Lung (tissue), 11 donors: ENCODE measurements at regions not wholly inside any gene's neighbourhood (a gene's known extent, or its start where the extent isn't known, plus 50 kb on each side); places are given as distances from the start of the nearest gene placed in this dataset.

Experiments used
- ATAC-seq: fragments of 200-7000 bp; cut with Tn5 transposase; one replicate; pipeline ENCODE4 v1.9.1; 2020; ENCODE audit warnings: moderate number of reproducible peaks; ENCODE audit not compliant: insufficient read depth, low FRiP score
- DNase-seq, 3 donors: peaks; one replicate each; pipeline ENCODE4 v3.0.0-alpha.2; 2013 to 2017
- H3K27ac ChIP-seq, 2 donors: one replicate each; pipeline ENCODE4 v1.5.1; 2013; ENCODE audit warnings: mild to moderate bottlenecking in 2 of 2, moderate library complexity in 2 of 2, control low read depth in 1 of 2, inconsistent platforms in 1 of 2, low read depth in 1 of 2, low read length in 1 of 2
- H3K27me3 ChIP-seq, 3 donors: one replicate each; pipeline ENCODE4 v1.5.1; 2013; ENCODE audit warnings: low read length in 2 of 3; ENCODE audit not compliant: control insufficient read depth in 3 of 3, insufficient read depth in 3 of 3
- H3K36me3 ChIP-seq, 4 donors: one replicate each; pipeline ENCODE4 v1.5.1; 2013; ENCODE audit warnings: low read length in 4 of 4, mild to moderate bottlenecking in 1 of 4, moderate library complexity in 1 of 4; ENCODE audit not compliant: control insufficient read depth in 4 of 4, insufficient read depth in 4 of 4
- H3K4me1 ChIP-seq, 5 donors: one replicate each; pipeline ENCODE4 v1.5.1; 2013; ENCODE audit warnings: low read length in 5 of 5, mild to moderate bottlenecking in 2 of 5, moderate library complexity in 1 of 5; ENCODE audit not compliant: control insufficient read depth in 5 of 5, insufficient read depth in 5 of 5
- H3K4me3 ChIP-seq: one replicate; pipeline ENCODE4 v1.5.1; 2013; ENCODE audit warnings: mild to moderate bottlenecking, control low read depth, moderate library complexity
- H3K9ac ChIP-seq, 2 donors: one replicate each; pipeline ENCODE4 v1.5.1; 2013; ENCODE audit warnings: low read length in 2 of 2, control low read depth in 1 of 2; ENCODE audit not compliant: insufficient read depth in 1 of 2
- H3K9me3 ChIP-seq, 4 donors: one replicate each; pipeline ENCODE4 v1.5.1; 2013; ENCODE audit warnings: low read length in 3 of 4, mild to moderate bottlenecking in 1 of 4, moderate library complexity in 1 of 4; ENCODE audit not compliant: control insufficient read depth in 4 of 4, insufficient read depth in 3 of 4
- CTCF ChIP-seq: IDR thresholded peaks from 2 replicates; pipeline ENCODE4 v1.5.1; 2012; ENCODE audit warnings: mild to moderate bottlenecking; ENCODE audit errors: control extremely low read depth, extremely low read depth
- WGBS, 2 donors: extraction: QIAGEN DNeasy Blood & Tissue Kit; methylation state at CpG; one replicate each; pipeline ENCODE4 v1.1.7; 2013; 5-methylcytosine and 5-hydroxymethylcytosine counted together
- donor health status: control.
- donor health status: control.
- donor health status: Bipolar disorder and iron deficiency.
- donor health status: healthy.
- donor health status: DM: yes; HTN: yes; CAD: no.

GRCh38 chr5:133786420-133786819, 174.1 kb upstream of the FSTL4 start:
- H3K4me3 ChIP-seq = no peak overlapping the region
- H3K36me3 ChIP-seq = no peaks in the 10 kb centered on the region
- WGBS, 2 donors = 78 to 81% methylated on average over 4 of the region's 4 CpGs
- peaks cover 0 to 6% (median 0%) of the 10 kb centered on the region in 5 donors for H3K4me1 ChIP-seq
- H3K9me3 ChIP-seq = no peaks in the 10 kb centered on the region
- no peak overlapping the region for H3K27ac ChIP-seq
- no peak for TF ChIP-seq CTCF
- DNase-seq (no peak), ATAC-seq (no peak)
- H3K27me3 ChIP-seq = no peaks in the 10 kb centered on the region
- no peak overlapping the region for H3K9ac ChIP-seq

GRCh38 chr5:133785182-133785581, 172.8 kb upstream of the FSTL4 start:
- ATAC-seq (no peak), DNase-seq (no peak)
- no peak overlapping the region for H3K27ac ChIP-seq
- H3K4me3 ChIP-seq = no peak overlapping the region
- H3K9me3 ChIP-seq = peaks cover 0 to 1% (median 0%) of the 10 kb centered on the region in 4 donors
- H3K27me3 ChIP-seq = no peaks in the 10 kb centered on the region
- H3K4me1 ChIP-seq = no peaks in the 10 kb centered on the region
- whole genome bisulfite sequencing, 2 donors = 74 to 76% methylated on average over 3 of the region's 3 CpGs
- TF ChIP-seq CTCF = no peak
- no peaks in the 10 kb centered on the region for H3K36me3 ChIP-seq
- H3K9ac ChIP-seq = no peak overlapping the region

GRCh38 chr5:133783481-133783880, 171.1 kb upstream of the FSTL4 start:
- ATAC-seq (no peak), DNase-seq (peak in 1 of 3 donors; percentile 8)
- no peak overlapping the region for H3K4me3 ChIP-seq
- no peaks in the 10 kb centered on the region for H3K4me1 ChIP-seq
- no peak for TF ChIP-seq CTCF
- no peak overlapping the region for H3K9ac ChIP-seq
- no peak overlapping the region for H3K27ac ChIP-seq
- H3K36me3 ChIP-seq = no peaks in the 10 kb centered on the region
- H3K9me3 ChIP-seq = peaks cover 0 to 1% (median 0%) of the 10 kb centered on the region in 4 donors
- 66 to 68% methylated on average over 5 of the region's 5 CpGs for WGBS, 2 donors
- H3K27me3 ChIP-seq = no peaks in the 10 kb centered on the region

- Histone ChIP-seq H3K4me1 (no peaks in the 10 kb centered on the region), H3K9ac (no peak overlapping the region), H3K27ac (no peak overlapping the region), H3K4me3 (no peak overlapping the region), H3K36me3 (no peaks in the 10 kb centered on the region), H3K27me3 (no peaks in the 10 kb centered on the region), H3K9me3 (peaks cover 0 to 1% (median 0%) of the 10 kb centered on the region in 4 donors)
- WGBS, 2 donors = 82 to 92% methylated on average over 5 of the region's 5 CpGs
- no peak for TF ChIP-seq CTCF
- DNase-seq (no peak), ATAC-seq (no peak)
Observed at GRCh38 chr5:133782736-133783135, 170.4 kb upstream of the FSTL4 start.
